ENCODE measurements at regions not wholly inside any gene's neighbourhood (a gene's known extent, or its start where the extent isn't known, plus 50 kb on each side); places are given as distances from the start of the nearest gene placed in this dataset.

GRCh38 chr6:103140308-103141027, 1719.3 kb downstream of the HACE1 start:
- H3K4me2 ChIP-seq (ENCODE audit: low read length), result no peak overlapping the region
- H3K27ac ChIP-seq (ENCODE audit: low read length), result no peak overlapping the region
- H3K4me1 ChIP-seq (ENCODE audit: insufficient read depth, low read length), result no peaks in the 10 kb centered on the region
- H2AFZ ChIP-seq (ENCODE audit: low read length), result no peak overlapping the region
- BruUV-seq (replicated peaks), result no TSS peak
- ATAC-seq (no peak), DNase-seq (no peak)
- TF ChIP-seq EZH2 (IDR thresholded peaks at IDR 0.05; ENCODE audit: low read length, unreplicated experiment) (no peak), EZH2phosphoT487 (IDR thresholded peaks at IDR 0.05; ENCODE audit: borderline replicate concordance, low read length) (no peak), CTCF (conservative IDR thresholded peaks at IDR 0.05; ENCODE audit: low read depth, low read length) (no peak)
- no peak overlapping the region for H3K9ac ChIP-seq (ENCODE audit: low read length)
- CTCF ChIA-PET, result no interaction called here
- H3K4me3 ChIP-seq (ENCODE audit: low read length), result no peak overlapping the region
- no peaks in the 10 kb centered on the region for H3K27me3 ChIP-seq (ENCODE audit: low read length)
- no peaks in the 10 kb centered on the region for H3K79me2 ChIP-seq (ENCODE audit: low read length)
- H3K36me3 ChIP-seq (ENCODE audit: low read depth, low read length), result no peaks in the 10 kb centered on the region
- H3K9me2 ChIP-seq (replicated peaks; ENCODE audit: low read length), result no peaks in the 10 kb centered on the region
- intact Hi-C loops (cut with micrococcal nuclease), result no loop called here
- H3K9me3 ChIP-seq (ENCODE audit: low read length), result no peaks in the 10 kb centered on the region
- no peaks in the 10 kb centered on the region for H4K20me1 ChIP-seq (ENCODE audit: low read length)
- POLR2A ChIA-PET (ENCODE audit: unreplicated experiment), result no interaction called here
- no peaks in the 10 kb centered on the region for H3F3A ChIP-seq (ENCODE audit: low read length, unreplicated experiment)

GRCh38 chr6:103139377-103139776, 1720.3 kb downstream of the HACE1 start:
- no peaks in the 10 kb centered on the region for H3K79me2 ChIP-seq (ENCODE audit: low read length)
- no peaks in the 10 kb centered on the region for H3K9me2 ChIP-seq (replicated peaks; ENCODE audit: low read length)
- no peak for DNase-seq
- no peak overlapping the region for H2AFZ ChIP-seq (ENCODE audit: low read length)
- no peaks in the 10 kb centered on the region for H4K20me1 ChIP-seq (ENCODE audit: low read length)
- ATAC-seq, result no peak
- H3K36me3 ChIP-seq (ENCODE audit: low read depth, low read length), result no peaks in the 10 kb centered on the region
- no peak overlapping the region for H3K4me2 ChIP-seq (ENCODE audit: low read length)
- H3K27me3 ChIP-seq (ENCODE audit: low read length), result no peaks in the 10 kb centered on the region
- TF ChIP-seq EZH2phosphoT487 (IDR thresholded peaks at IDR 0.05; ENCODE audit: borderline replicate concordance, low read length) (no peak), CTCF (conservative IDR thresholded peaks at IDR 0.05; ENCODE audit: low read depth, low read length) (no peak), EZH2 (IDR thresholded peaks at IDR 0.05; ENCODE audit: low read length, unreplicated experiment) (no peak)
- H3K9me3 ChIP-seq (ENCODE audit: low read length), result no peaks in the 10 kb centered on the region
- no peaks in the 10 kb centered on the region for H3K4me1 ChIP-seq (ENCODE audit: insufficient read depth, low read length)
- no peak overlapping the region for H3K9ac ChIP-seq (ENCODE audit: low read length)
- intact Hi-C loops (cut with micrococcal nuclease), result no loop called here
- ChIA-PET POLR2A (ENCODE audit: unreplicated experiment) (no interaction called here), CTCF (no interaction called here)
- no peaks in the 10 kb centered on the region for H3F3A ChIP-seq (ENCODE audit: low read length, unreplicated experiment)
- no peak overlapping the region for H3K4me3 ChIP-seq (ENCODE audit: low read length)
- no peak overlapping the region for H3K27ac ChIP-seq (ENCODE audit: low read length)
- BruUV-seq (replicated peaks), result no TSS peak

- ChIA-PET CTCF (no interaction called here), POLR2A (ENCODE audit: unreplicated experiment) (no interaction called here)
- no peak overlapping the region for H2AFZ ChIP-seq (ENCODE audit: low read length)
- no peaks in the 10 kb centered on the region for H3K79me2 ChIP-seq (ENCODE audit: low read length)
- H3F3A ChIP-seq (ENCODE audit: low read length, unreplicated experiment), result no peaks in the 10 kb centered on the region
- no peaks in the 10 kb centered on the region for H4K20me1 ChIP-seq (ENCODE audit: low read length)
- no peak overlapping the region for H3K9ac ChIP-seq (ENCODE audit: low read length)
- TF ChIP-seq EZH2 (IDR thresholded peaks at IDR 0.05; ENCODE audit: low read length, unreplicated experiment) (no peak), CTCF (conservative IDR thresholded peaks at IDR 0.05; ENCODE audit: low read depth, low read length) (no peak), EZH2phosphoT487 (IDR thresholded peaks at IDR 0.05; ENCODE audit: borderline replicate concordance, low read length) (no peak)
- intact Hi-C loops (cut with micrococcal nuclease), result loop anchor here (10.0 kb wide), 2 partner anchors 150 to 1730 kb away; partner anchors contain the start of gene GRIK2
- DNase-seq (no peak), ATAC-seq (no peak)
- H3K36me3 ChIP-seq (ENCODE audit: low read depth, low read length), result no peaks in the 10 kb centered on the region
- H3K9me3 ChIP-seq (ENCODE audit: low read length), result no peaks in the 10 kb centered on the region
- no peak overlapping the region for H3K27ac ChIP-seq (ENCODE audit: low read length)
- H3K9me2 ChIP-seq (replicated peaks; ENCODE audit: low read length), result no peaks in the 10 kb centered on the region
- H3K4me2 ChIP-seq (ENCODE audit: low read length), result no peak overlapping the region
- H3K4me1 ChIP-seq (ENCODE audit: insufficient read depth, low read length), result no peaks in the 10 kb centered on the region
- H3K4me3 ChIP-seq (ENCODE audit: low read length), result no peak overlapping the region
- H3K27me3 ChIP-seq (ENCODE audit: low read length), result no peaks in the 10 kb centered on the region
- BruUV-seq (replicated peaks), result no TSS peak
These were observed 1731.0 kb downstream of the GRIK2 start for GRCh38 chr6:103124471-103124870.

Data from PC-3 (cell line).